ENCODE measurements at regions not wholly inside any gene's neighbourhood (a gene's known extent, or its start where the extent isn't known, plus 50 kb on each side); places are given as distances from the start of the nearest gene placed in this dataset.
"Not testable (repeated sequence)": the region's sequence is repeated elsewhere in the genome, so short reads cannot be mapped to it uniquely, and the experiment has no call there.

DNA sequence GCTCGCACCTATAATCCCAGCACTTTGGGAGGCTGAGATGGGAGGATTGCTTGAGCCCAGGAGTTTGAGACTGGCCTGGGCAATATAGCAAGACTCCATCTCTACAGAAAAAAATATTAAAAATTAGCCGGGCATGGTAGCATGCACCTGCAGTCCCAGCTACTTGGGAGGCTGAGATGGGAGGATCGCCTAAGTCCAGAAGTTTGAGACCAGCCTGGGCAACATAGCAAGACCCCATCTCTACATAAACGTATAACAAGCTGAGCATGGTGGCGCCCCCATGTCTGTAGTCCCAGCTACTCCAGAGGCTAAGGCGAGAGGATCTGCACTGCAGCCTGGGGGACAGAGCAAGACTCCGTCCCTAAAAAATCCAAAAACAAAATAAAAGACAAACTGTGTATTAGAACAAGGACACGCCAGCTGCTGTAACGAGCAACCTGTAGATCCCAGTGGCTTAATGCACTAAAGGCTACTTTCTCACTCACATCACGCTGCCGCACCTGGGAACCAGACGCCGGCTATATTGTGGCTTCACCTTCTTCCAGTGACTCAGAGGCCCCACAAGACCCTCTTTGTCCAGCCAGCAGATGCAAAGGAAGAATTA is 81.9 kb upstream of the ADGRE5 start:
- TF ChIP-seq, protein P1, sequence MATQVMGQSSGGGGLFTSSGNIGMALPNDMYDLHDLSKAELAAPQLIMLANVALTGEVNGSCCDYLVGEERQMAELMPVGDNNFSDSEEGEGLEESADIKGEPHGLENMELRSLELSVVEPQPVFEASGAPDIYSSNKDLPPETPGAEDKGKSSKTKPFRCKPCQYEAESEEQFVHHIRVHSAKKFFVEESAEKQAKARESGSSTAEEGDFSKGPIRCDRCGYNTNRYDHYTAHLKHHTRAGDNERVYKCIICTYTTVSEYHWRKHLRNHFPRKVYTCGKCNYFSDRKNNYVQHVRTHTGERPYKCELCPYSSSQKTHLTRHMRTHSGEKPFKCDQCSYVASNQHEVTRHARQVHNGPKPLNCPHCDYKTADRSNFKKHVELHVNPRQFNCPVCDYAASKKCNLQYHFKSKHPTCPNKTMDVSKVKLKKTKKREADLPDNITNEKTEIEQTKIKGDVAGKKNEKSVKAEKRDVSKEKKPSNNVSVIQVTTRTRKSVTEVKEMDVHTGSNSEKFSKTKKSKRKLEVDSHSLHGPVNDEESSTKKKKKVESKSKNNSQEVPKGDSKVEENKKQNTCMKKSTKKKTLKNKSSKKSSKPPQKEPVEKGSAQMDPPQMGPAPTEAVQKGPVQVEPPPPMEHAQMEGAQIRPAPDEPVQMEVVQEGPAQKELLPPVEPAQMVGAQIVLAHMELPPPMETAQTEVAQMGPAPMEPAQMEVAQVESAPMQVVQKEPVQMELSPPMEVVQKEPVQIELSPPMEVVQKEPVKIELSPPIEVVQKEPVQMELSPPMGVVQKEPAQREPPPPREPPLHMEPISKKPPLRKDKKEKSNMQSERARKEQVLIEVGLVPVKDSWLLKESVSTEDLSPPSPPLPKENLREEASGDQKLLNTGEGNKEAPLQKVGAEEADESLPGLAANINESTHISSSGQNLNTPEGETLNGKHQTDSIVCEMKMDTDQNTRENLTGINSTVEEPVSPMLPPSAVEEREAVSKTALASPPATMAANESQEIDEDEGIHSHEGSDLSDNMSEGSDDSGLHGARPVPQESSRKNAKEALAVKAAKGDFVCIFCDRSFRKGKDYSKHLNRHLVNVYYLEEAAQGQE (IDR thresholded peaks at IDR 0.05; ENCODE audit: low read depth), result not testable (repeated sequence)
- TF ChIP-seq, protein P2, sequence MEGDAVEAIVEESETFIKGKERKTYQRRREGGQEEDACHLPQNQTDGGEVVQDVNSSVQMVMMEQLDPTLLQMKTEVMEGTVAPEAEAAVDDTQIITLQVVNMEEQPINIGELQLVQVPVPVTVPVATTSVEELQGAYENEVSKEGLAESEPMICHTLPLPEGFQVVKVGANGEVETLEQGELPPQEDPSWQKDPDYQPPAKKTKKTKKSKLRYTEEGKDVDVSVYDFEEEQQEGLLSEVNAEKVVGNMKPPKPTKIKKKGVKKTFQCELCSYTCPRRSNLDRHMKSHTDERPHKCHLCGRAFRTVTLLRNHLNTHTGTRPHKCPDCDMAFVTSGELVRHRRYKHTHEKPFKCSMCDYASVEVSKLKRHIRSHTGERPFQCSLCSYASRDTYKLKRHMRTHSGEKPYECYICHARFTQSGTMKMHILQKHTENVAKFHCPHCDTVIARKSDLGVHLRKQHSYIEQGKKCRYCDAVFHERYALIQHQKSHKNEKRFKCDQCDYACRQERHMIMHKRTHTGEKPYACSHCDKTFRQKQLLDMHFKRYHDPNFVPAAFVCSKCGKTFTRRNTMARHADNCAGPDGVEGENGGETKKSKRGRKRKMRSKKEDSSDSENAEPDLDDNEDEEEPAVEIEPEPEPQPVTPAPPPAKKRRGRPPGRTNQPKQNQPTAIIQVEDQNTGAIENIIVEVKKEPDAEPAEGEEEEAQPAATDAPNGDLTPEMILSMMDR (IDR thresholded peaks at IDR 0.05 in 2 of 3, conservative IDR thresholded peaks at IDR 0.05 in 1 of 3; ENCODE audit: borderline replicate concordance in 1 of 3, insufficient read depth in 1 of 3, low read depth in 2 of 3, low read length in 2 of 3), result not testable (repeated sequence)

Measured in HCT116 (cell line).